Left ventricle myocardium inferior (tissue), 1 donor: ENCODE measurements at regions not wholly inside any gene's neighbourhood (a gene's known extent, or its start where the extent isn't known, plus 50 kb on each side); places are given as distances from the start of the nearest gene placed in this dataset.

Experiments
- DNase-seq: peaks from one replicate; pipeline ENCODE4 v3.0.0-alpha.2; 2020
- H3K27ac ChIP-seq: fragments of 200-600 bp; replicated peaks from 2 replicates; pipeline ENCODE4 v1.8.0; 2021
- H3K27me3 ChIP-seq: fragments of 200-600 bp; 2 replicates; pipeline ENCODE4 v1.8.0; 2021; ENCODE audit warnings: low read depth
- H3K36me3 ChIP-seq: fragments of 200-600 bp; 2 replicates; pipeline ENCODE4 v1.8.0; 2021
- H3K4me1 ChIP-seq: fragments of 200-600 bp; 2 replicates; pipeline ENCODE4 v1.8.0; 2021
- H3K4me3 ChIP-seq: fragments of 200-600 bp; 2 replicates; pipeline ENCODE4 v1.8.0; 2021; ENCODE audit warnings: mild to moderate bottlenecking, moderate library complexity
- H3K9me3 ChIP-seq: fragments of 200-600 bp; replicated peaks from 2 replicates; pipeline ENCODE4 v1.8.0; 2021
- CTCF ChIP-seq: fragments of 200-600 bp; IDR thresholded peaks from 2 replicates; pipeline ENCODE4 v1.8.0; 2021; ENCODE audit warnings: antibody characterized with exemption, mild to moderate bottlenecking, borderline replicate concordance
- intact Hi-C: fragments of 100-400 bp; cut with micrococcal nuclease; formaldehyde crosslinking; loops from one replicate; pipeline ENCODE4 v1.11.0; 2022
- donor health status: DM: no; HTN: yes; CAD: no; lungs with severe emphysema.

GRCh38 chr15:39363761-39364586 lies 216.9 kb upstream of the THBS1 start:
- Histone ChIP-seq H3K27ac (no peak overlapping the region), H3K36me3 (no peaks in the 10 kb centered on the region), H3K4me3 (no peak overlapping the region), H3K27me3 (no peaks in the 10 kb centered on the region), H3K9me3 (peaks cover 1% of the 10 kb centered on the region), H3K4me1 (peaks cover 9% of the 10 kb centered on the region)
- TF ChIP-seq CTCF: no peak
- intact Hi-C loops: no loop called here
- DNase-seq: no peak

GRCh38 chr15:39364721-39365120 lies 216.2 kb upstream of the THBS1 start:
- Histone ChIP-seq H3K4me1 (peaks cover 1% of the 10 kb centered on the region), H3K27me3 (no peaks in the 10 kb centered on the region), H3K4me3 (no peak overlapping the region), H3K9me3 (peaks cover 4% of the 10 kb centered on the region), H3K36me3 (no peaks in the 10 kb centered on the region), H3K27ac (no peak overlapping the region)
- TF ChIP-seq CTCF: no peak
- intact Hi-C loops: no loop called here
- DNase-seq: no peak

GRCh38 chr15:39365161-39365560 lies 215.7 kb upstream of the THBS1 start:
- Histone ChIP-seq H3K27ac (no peak overlapping the region), H3K4me1 (no peaks in the 10 kb centered on the region), H3K4me3 (no peak overlapping the region), H3K36me3 (no peaks in the 10 kb centered on the region), H3K27me3 (no peaks in the 10 kb centered on the region), H3K9me3 (peaks cover 5% of the 10 kb centered on the region)
- no peak for TF ChIP-seq CTCF
- no peak for DNase-seq
- intact Hi-C loops: no loop called here

GRCh38 chr15:39365873-39366272 lies 215.0 kb upstream of the THBS1 start:
- no peak for TF ChIP-seq CTCF
- Histone ChIP-seq H3K27me3 (no peaks in the 10 kb centered on the region), H3K27ac (no peak overlapping the region), H3K4me3 (no peak overlapping the region), H3K4me1 (no peaks in the 10 kb centered on the region), H3K36me3 (no peaks in the 10 kb centered on the region), H3K9me3 (peaks cover 12% of the 10 kb centered on the region)
- no peak for DNase-seq
- intact Hi-C loops: no loop called here

GRCh38 chr15:39367596-39367995 lies 213.3 kb upstream of the THBS1 start:
- Histone ChIP-seq H3K27me3 (no peaks in the 10 kb centered on the region), H3K36me3 (no peaks in the 10 kb centered on the region), H3K4me1 (no peaks in the 10 kb centered on the region), H3K4me3 (no peak overlapping the region), H3K9me3 (peaks cover 28% of the 10 kb centered on the region), H3K27ac (no peak overlapping the region)
- DNase-seq: no peak
- TF ChIP-seq CTCF: no peak
- intact Hi-C loops: no loop called here
